ENCODE measurements at regions not wholly inside any gene's neighbourhood (a gene's known extent, or its start where the extent isn't known, plus 50 kb on each side); places are given as distances from the start of the nearest gene placed in this dataset.

DNA sequence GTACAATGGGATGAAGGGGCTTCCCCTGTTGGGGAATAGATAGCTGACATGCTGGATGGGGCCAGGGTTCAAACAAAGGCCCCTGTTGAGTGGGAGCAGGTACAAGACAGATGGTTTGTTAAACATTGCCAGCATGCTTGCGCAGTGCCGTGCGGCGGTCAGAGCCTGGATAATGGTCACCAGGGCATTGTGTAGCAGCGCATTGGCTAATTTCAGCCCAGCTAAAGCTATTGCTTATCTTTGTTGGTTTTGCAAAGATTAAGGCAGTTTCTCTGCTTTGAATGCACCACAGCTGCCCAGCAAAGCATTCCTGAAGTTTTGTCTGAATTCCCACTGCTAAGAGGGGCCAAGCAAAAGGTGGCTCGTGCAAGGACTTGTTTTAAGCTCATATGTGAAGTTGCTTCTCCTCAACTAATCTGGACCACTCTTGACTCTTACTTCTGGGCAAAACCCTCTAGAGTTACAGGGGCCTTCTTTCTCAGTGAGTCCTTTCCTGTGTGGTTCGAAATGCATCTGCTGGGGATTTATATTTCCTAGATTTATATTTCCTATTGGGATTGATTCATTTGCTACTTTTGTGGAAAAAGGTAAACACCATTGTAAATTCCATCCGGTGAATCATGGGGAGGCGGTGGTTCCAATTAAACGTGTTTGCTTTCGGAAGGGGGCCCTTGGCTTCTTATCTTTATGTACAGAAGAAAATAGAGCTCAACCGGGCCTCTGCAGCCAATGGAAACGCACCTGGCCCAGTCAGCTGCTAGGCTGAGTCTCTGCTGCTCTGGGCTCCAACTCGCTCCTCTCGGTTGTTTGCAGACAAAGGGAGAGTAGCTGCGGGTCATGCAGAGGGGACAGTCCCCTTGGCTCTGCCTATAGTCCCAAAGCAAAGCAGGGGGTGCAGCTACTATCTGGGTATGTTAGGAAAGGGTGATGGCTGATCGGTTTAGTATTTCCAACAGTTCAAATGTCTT lies 72.1 kb downstream of the FOXA2 start (continued):
- TF ChIP-seq, protein P1, sequence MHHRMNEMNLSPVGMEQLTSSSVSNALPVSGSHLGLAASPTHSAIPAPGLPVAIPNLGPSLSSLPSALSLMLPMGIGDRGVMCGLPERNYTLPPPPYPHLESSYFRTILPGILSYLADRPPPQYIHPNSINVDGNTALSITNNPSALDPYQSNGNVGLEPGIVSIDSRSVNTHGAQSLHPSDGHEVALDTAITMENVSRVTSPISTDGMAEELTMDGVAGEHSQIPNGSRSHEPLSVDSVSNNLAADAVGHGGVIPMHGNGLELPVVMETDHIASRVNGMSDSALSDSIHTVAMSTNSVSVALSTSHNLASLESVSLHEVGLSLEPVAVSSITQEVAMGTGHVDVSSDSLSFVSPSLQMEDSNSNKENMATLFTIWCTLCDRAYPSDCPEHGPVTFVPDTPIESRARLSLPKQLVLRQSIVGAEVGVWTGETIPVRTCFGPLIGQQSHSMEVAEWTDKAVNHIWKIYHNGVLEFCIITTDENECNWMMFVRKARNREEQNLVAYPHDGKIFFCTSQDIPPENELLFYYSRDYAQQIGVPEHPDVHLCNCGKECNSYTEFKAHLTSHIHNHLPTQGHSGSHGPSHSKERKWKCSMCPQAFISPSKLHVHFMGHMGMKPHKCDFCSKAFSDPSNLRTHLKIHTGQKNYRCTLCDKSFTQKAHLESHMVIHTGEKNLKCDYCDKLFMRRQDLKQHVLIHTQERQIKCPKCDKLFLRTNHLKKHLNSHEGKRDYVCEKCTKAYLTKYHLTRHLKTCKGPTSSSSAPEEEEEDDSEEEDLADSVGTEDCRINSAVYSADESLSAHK (CRISPR knock-in tag; IDR thresholded peaks at IDR 0.05; ENCODE audit: borderline replicate concordance), result no peak
- TF ChIP-seq ZNF34 (CRISPR knock-in tag; IDR thresholded peaks at IDR 0.05; ENCODE audit: borderline replicate concordance), result 0 out of 2 replicates have a peak, but pooled peaks have one; percentile 48
- TF ChIP-seq KDM5A (IDR thresholded peaks at IDR 0.05; ENCODE audit: borderline replicate concordance, low read length), result no peak; the same call in 1 of the 2 replicates
- TF ChIP-seq CCAR2 (optimal IDR thresholded peaks at IDR 0.05; ENCODE audit: low read depth, low read length), result no peak
- no peak for TF ChIP-seq PRPF4 (IDR thresholded peaks at IDR 0.05; ENCODE audit: low read depth, low read length, poor library complexity, severe bottlenecking)
- TF ChIP-seq, protein P2, sequence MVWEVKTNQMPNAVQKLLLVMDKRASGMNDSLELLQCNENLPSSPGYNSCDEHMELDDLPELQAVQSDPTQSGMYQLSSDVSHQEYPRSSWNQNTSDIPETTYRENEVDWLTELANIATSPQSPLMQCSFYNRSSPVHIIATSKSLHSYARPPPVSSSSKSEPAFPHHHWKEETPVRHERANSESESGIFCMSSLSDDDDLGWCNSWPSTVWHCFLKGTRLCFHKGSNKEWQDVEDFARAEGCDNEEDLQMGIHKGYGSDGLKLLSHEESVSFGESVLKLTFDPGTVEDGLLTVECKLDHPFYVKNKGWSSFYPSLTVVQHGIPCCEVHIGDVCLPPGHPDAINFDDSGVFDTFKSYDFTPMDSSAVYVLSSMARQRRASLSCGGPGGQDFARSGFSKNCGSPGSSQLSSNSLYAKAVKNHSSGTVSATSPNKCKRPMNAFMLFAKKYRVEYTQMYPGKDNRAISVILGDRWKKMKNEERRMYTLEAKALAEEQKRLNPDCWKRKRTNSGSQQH (CRISPR knock-in tag; IDR thresholded peaks at IDR 0.05; ENCODE audit: low read depth), result peak; percentile 82; the same call in 1 of the 2 replicates
- peak; percentile 94 for TF ChIP-seq AHR (CRISPR knock-in tag; IDR thresholded peaks at IDR 0.05)
- TF ChIP-seq ZNF350 (CRISPR knock-in tag; IDR thresholded peaks at IDR 0.05; ENCODE audit: borderline replicate concordance, low read depth), result peak; percentile 84
- TF ChIP-seq TCF7 (IDR thresholded peaks at IDR 0.05; ENCODE audit: low read depth), result peak; percentile 95
- TF ChIP-seq SRSF1 (optimal IDR thresholded peaks at IDR 0.05; ENCODE audit: low read depth, low read length), result no peak
- TF ChIP-seq FLYWCH1 (CRISPR knock-in tag; IDR thresholded peaks at IDR 0.05), result no peak
- TF ChIP-seq, protein P3, sequence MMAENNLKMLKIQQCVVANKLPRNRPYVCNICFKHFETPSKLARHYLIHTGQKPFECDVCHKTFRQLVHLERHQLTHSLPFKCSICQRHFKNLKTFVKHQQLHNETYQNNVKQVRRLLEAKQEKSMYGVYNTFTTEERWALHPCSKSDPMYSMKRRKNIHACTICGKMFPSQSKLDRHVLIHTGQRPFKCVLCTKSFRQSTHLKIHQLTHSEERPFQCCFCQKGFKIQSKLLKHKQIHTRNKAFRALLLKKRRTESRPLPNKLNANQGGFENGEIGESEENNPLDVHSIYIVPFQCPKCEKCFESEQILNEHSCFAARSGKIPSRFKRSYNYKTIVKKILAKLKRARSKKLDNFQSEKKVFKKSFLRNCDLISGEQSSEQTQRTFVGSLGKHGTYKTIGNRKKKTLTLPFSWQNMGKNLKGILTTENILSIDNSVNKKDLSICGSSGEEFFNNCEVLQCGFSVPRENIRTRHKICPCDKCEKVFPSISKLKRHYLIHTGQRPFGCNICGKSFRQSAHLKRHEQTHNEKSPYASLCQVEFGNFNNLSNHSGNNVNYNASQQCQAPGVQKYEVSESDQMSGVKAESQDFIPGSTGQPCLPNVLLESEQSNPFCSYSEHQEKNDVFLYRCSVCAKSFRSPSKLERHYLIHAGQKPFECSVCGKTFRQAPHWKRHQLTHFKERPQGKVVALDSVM (CRISPR knock-in tag; IDR thresholded peaks at IDR 0.05), result no peak; the same call in none of the 2 replicates
- TF ChIP-seq KAT8 (CRISPR knock-in tag; IDR thresholded peaks at IDR 0.05), result peak; percentile 75
- peak; percentile 99 for TF ChIP-seq MIXL1 (CRISPR knock-in tag; IDR thresholded peaks at IDR 0.05)
- TF ChIP-seq KAT7 (CRISPR knock-in tag; IDR thresholded peaks at IDR 0.05; ENCODE audit: borderline replicate concordance), result peak; percentile 61
- TF ChIP-seq HNRNPH1 (optimal IDR thresholded peaks at IDR 0.05; ENCODE audit: low read depth, low read length), result peak; percentile 91
- peak; percentile 83 for TF ChIP-seq PPARG (CRISPR knock-in tag; conservative IDR thresholded peaks at IDR 0.05)
- TF ChIP-seq, protein P4, sequence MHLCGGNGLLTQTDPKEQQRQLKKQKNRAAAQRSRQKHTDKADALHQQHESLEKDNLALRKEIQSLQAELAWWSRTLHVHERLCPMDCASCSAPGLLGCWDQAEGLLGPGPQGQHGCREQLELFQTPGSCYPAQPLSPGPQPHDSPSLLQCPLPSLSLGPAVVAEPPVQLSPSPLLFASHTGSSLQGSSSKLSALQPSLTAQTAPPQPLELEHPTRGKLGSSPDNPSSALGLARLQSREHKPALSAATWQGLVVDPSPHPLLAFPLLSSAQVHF (CRISPR knock-in tag; IDR thresholded peaks at IDR 0.05), result no peak
- peak; percentile 99 for TF ChIP-seq SALL1 (CRISPR knock-in tag; IDR thresholded peaks at IDR 0.05)
- TF ChIP-seq, protein P5, sequence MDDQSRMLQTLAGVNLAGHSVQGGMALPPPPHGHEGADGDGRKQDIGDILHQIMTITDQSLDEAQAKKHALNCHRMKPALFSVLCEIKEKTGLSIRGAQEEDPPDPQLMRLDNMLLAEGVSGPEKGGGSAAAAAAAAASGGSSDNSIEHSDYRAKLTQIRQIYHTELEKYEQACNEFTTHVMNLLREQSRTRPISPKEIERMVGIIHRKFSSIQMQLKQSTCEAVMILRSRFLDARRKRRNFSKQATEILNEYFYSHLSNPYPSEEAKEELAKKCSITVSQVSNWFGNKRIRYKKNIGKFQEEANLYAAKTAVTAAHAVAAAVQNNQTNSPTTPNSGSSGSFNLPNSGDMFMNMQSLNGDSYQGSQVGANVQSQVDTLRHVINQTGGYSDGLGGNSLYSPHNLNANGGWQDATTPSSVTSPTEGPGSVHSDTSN (CRISPR knock-in tag; IDR thresholded peaks at IDR 0.05; ENCODE audit: borderline replicate concordance), result 0 out of 2 replicates have a peak, but pooled peaks have one; percentile 50
- TF ChIP-seq ZNF451 (CRISPR knock-in tag; IDR thresholded peaks at IDR 0.05), result peak; percentile 86; the same call in 1 of the 2 replicates
- peak; percentile 81 for TF ChIP-seq ATF1 (CRISPR knock-in tag; IDR thresholded peaks at IDR 0.05)

Measured in HepG2 (cell line).